Heart left ventricle (tissue), 16 donors: ENCODE measurements at regions not wholly inside any gene's neighbourhood (a gene's known extent, or its start where the extent isn't known, plus 50 kb on each side); places are given as distances from the start of the nearest gene placed in this dataset.

Experiments used
- ATAC-seq, 4 donors: fragments of 200-7000 bp; cut with Tn5 transposase; one replicate each; pipeline ENCODE4 v1.9.1; 2020 to 2022; ENCODE audit warnings: moderate library complexity in 4 of 4, mild to moderate bottlenecking in 3 of 4, moderate number of reproducible peaks in 1 of 4
- DNase-seq, 5 donors: peaks; one replicate each; pipeline ENCODE4 v3.0.0-alpha.2; 2020
- H3K27ac ChIP-seq, 12 donors: fragments of 200-600 bp; sonication (generic) in 4 of 12; one replicate each; pipeline versions ENCODE4 v1.5.0 to v1.8.0; 2016 to 2022; ENCODE audit warnings: mild to moderate bottlenecking in 2 of 12
- H3K27me3 ChIP-seq, 9 donors: fragments of 200-600 bp; sonication (generic) in 2 of 9; one replicate each; pipeline versions ENCODE4 v1.5.1 to v1.8.0; 2016 to 2022; ENCODE audit warnings: mild to moderate bottlenecking in 3 of 9
- H3K36me3 ChIP-seq, 9 donors: fragments of 200-600 bp; sonication (generic) in 2 of 9; one replicate each; pipeline versions ENCODE4 v1.5.0 to v1.8.0; 2018 to 2022; ENCODE audit warnings: mild to moderate bottlenecking in 2 of 9
- H3K4me1 ChIP-seq, 12 donors: fragments of 200-600 bp; sonication (generic) in 4 of 12; one replicate each; pipeline versions ENCODE4 v1.5.0 to v1.8.0; 2016 to 2022; ENCODE audit warnings: mild to moderate bottlenecking in 3 of 12
- H3K4me3 ChIP-seq, 12 donors: fragments of 200-600 bp; sonication (generic) in 4 of 12; one replicate each; pipeline versions ENCODE4 v1.5.0 to v1.8.0; 2017 to 2022; ENCODE audit warnings: mild to moderate bottlenecking in 9 of 12, moderate library complexity in 4 of 12
- H3K9me3 ChIP-seq, 12 donors: fragments of 200-600 bp; sonication (generic) in 4 of 12; one replicate each; pipeline versions ENCODE4 v1.5.0 to v1.8.0; 2016 to 2022; ENCODE audit warnings: mild to moderate bottlenecking in 1 of 12
- CTCF ChIP-seq, 12 donors: fragments of 200-600 bp; sonication (generic) in 4 of 12; IDR thresholded peaks; one replicate each; pipeline versions ENCODE4 v1.5.0 to v1.8.0; 2018 to 2022; ENCODE audit warnings: antibody characterized with exemption in 12 of 12, mild to moderate bottlenecking in 5 of 12
- POLR2A ChIP-seq, 2 donors: fragments of 450-650 bp; IDR thresholded peaks; one replicate each; pipeline ENCODE4 v1.6.1; 2017; ENCODE audit warnings: antibody characterized with exemption in 2 of 2, mild to moderate bottlenecking in 2 of 2, moderate library complexity in 2 of 2
- WGBS, 4 donors: extraction: QIAGEN DNeasy Blood & Tissue Kit in 2 of 4; methylation state at CpG; one replicate each; pipeline versions ENCODE4 v1.1.5 to v1.1.7; 2013 to 2018; 5-methylcytosine and 5-hydroxymethylcytosine counted together
- intact Hi-C, 10 donors: fragments of 100-400 bp; cut with DNase I; formaldehyde crosslinking; loops; one replicate each; pipeline versions ENCODE4 v1.11.1 to v1.14.2; 2022
- donor health status: ischemic (EF 13 %, LVEDD 7.1; RV severe dilation, severe dysfunction).
- donor health status: healthy with polysubstance abuse.
- donor health status: DM: no; HTN: yes; CAD: no.
- donor health status: DM: no; HTN: no; CAD: no.
- donor health status: ischemic (EF 25% LVEDD 6.9; RV normal size, moderate dysfunction).
- donor health status: ischemic (EF 25% LVEDD 5.7; RV mildly dilated, moderate dysfunction).
- donor health status: healthy.
- donor health status: DM: yes; HTN: yes; CAD: no.
- donor health status: ischemic (EF 35%, LVEDD 5.7; RV mildly dilated, moderate dysfunction).
- donor health status: nonischemic (EF 11% LVEDD 7.7; RV severe dilation, severe dysfunction).
- donor health status: DM: yes; HTN: yes; CAD: no.
- donor health status: PGD.
- donor health status: ischemic (EF 29% LVEDD 5.4; RV normal size, mild dysfunction).
- donor health status: nonischemic (EF 23%, LVEDD 6.1; RV moderate dilation, normal function).

DNA sequence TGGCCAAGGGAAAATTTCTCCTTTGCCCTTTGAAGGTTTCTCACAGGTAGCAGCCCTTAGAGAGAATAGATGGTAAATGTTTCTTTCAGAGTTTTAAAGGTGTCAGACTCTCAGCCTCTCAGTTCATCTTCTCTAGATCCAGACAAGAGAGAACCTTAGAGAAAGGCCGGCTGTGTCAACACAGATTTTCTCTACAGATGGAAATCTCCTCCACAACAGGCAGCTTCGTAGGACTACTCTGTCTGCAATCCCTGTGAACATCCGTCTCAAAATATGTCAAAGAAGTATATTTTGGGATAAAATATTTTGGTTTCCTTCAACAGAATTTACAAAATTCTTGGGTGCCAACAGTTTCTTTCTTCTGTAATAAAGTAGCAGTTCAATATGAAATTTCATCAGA lies 282.1 kb upstream of the POU1F1 start:
- DNase-seq (no peak), ATAC-seq (no peak)
- Histone ChIP-seq H3K27me3 (no peaks in the 10 kb centered on the region), H3K4me3 (no peak overlapping the region), H3K36me3 (no peaks in the 10 kb centered on the region), H3K9me3 (peaks cover 0 to 4% (median 0%) of the 10 kb centered on the region in 12 donors), H3K27ac (no peak overlapping the region), H3K4me1 (no peaks in the 10 kb centered on the region)
- 69 to 82% (median 75%) methylated on average over 3 of the region's 3 CpGs for WGBS, 4 donors
- TF ChIP-seq CTCF (IDR thresholded peaks at IDR 0.05) (no peak), POLR2A (IDR thresholded peaks at IDR 0.05) (no peak)
- intact Hi-C loops = no loop called here

- TF ChIP-seq POLR2A (IDR thresholded peaks at IDR 0.05) = no peak
- TF ChIP-seq CTCF (IDR thresholded peaks at IDR 0.05) = no peak
- Histone ChIP-seq H3K36me3 (no peaks in the 10 kb centered on the region), H3K4me3 (no peak overlapping the region), H3K4me1 (no peaks in the 10 kb centered on the region), H3K9me3 (no peaks in the 10 kb centered on the region), H3K27me3 (no peaks in the 10 kb centered on the region), H3K27ac (no peak overlapping the region)
- 0 to 63% (median 41%) methylated on average over 1 of the region's 1 CpG for WGBS, 4 donors
- intact Hi-C loops = no loop called here
- ATAC-seq (no peak), DNase-seq (no peak)
These were observed 278.9 kb upstream of the POU1F1 start for GRCh38 chr3:87555290-87555689.

DNA sequence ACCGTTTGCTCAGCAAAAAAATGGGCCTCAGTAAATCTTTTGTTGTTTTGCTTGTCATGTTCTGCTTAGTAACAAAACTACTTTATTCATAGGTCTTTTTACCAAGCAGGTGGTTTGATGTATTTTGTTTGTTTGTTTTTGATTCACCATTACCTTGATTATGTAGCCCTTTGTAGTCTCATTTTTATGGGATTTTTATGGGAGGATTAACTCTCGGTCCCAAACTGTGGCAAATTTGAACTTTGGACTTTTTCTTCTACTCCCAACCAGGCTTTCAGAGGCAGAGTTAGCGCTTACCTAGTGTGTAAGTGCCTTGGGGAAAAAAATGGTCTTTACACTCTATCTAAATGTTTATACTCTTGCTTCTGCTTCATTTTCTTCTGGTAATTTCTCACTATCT lies 276.7 kb upstream of the POU1F1 start:
- no peaks in the 10 kb centered on the region for H3K27me3 ChIP-seq
- H3K36me3 ChIP-seq = no peaks in the 10 kb centered on the region
- no peaks in the 10 kb centered on the region for H3K4me1 ChIP-seq
- H3K27ac ChIP-seq = no peak overlapping the region
- DNase-seq (no peak), ATAC-seq (no peak)
- H3K9me3 ChIP-seq = no peaks in the 10 kb centered on the region
- intact Hi-C loops = no loop called here
- WGBS, 4 donors = 71 to 80% (median 77%) methylated on average over 3 of the region's 3 CpGs
- TF ChIP-seq POLR2A (IDR thresholded peaks at IDR 0.05) (no peak), CTCF (IDR thresholded peaks at IDR 0.05) (no peak)
- H3K4me3 ChIP-seq = no peak overlapping the region

GRCh38 chr3:87550892-87551291 lies 274.5 kb upstream of the POU1F1 start:
- intact Hi-C loops = no loop called here
- ATAC-seq (no peak), DNase-seq (no peak)
- H3K27ac ChIP-seq = no peak overlapping the region
- no peaks in the 10 kb centered on the region for H3K4me1 ChIP-seq
- H3K27me3 ChIP-seq = no peaks in the 10 kb centered on the region
- no peaks in the 10 kb centered on the region for H3K36me3 ChIP-seq
- TF ChIP-seq CTCF (IDR thresholded peaks at IDR 0.05) = no peak
- TF ChIP-seq POLR2A (IDR thresholded peaks at IDR 0.05) = no peak
- WGBS, 4 donors = 76 to 87% (median 84%) methylated on average over 3 of the region's 3 CpGs
- no peak overlapping the region for H3K4me3 ChIP-seq
- no peaks in the 10 kb centered on the region for H3K9me3 ChIP-seq
